Hematopoietic multipotent progenitor cell treated with erythropoietin and hydrocortisone succinate and interleukin-3 and kit ligand, for 4 days (in vitro differentiated cells): ENCODE measurements at regions not wholly inside any gene's neighbourhood (a gene's known extent, or its start where the extent isn't known, plus 50 kb on each side); places are given as distances from the start of the nearest gene placed in this dataset.
A peak's percentile ranks its signal among the peaks of the same experiment; 100 is the strongest.
"Not testable (repeated sequence)": the region's sequence is repeated elsewhere in the genome, so short reads cannot be mapped to it uniquely, and the experiment has no call there.

Experiments
- DNase-seq: peaks from one replicate; pipeline ENCODE4 v3.0.0-alpha.2; 2015

GRCh38 chr11:116698080-116698479 lies 74.7 kb downstream of the BUD13 start:
- DNase-seq: no peak

- DNase-seq: no peak
These were observed 75.1 kb downstream of the BUD13 start for GRCh38 chr11:116697639-116698038.

GRCh38 chr11:116697011-116697410 lies 75.8 kb downstream of the BUD13 start:
- DNase-seq: no peak

DNA sequence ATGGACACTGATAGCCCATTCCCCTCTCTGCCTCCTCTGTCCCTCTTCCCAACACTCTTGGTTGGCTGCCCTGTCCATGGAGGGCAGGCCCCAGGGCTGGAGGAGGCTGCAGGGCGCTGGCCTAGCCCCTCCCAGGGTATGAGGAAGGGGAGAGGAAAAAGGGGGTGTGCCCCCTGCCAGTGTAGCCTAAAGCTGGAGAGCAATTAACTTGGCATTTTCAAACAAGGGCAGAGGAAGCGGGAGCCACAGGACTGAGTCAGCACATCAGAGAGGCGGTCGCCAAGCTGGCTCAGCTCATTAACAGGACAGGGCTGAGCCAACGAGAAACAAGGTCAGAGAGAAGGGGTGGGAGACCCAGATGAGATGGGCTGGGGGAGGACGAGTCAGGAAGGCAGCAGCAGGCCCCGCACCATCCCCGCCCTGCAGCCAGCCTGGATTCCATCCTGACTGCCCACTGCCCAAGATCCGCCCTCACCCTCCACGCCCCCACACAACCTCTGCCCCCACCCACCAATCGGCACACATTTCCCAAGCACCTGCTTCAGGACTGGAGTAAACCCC lies 76.3 kb downstream of the BUD13 start:
- DNase-seq: peak; percentile 26

GRCh38 chr11:116695657-116696254 lies 77.0 kb downstream of the BUD13 start:
- DNase-seq: no peak

GRCh38 chr11:116694815-116695590 lies 77.8 kb downstream of the BUD13 start:
- no peak for DNase-seq

DNA sequence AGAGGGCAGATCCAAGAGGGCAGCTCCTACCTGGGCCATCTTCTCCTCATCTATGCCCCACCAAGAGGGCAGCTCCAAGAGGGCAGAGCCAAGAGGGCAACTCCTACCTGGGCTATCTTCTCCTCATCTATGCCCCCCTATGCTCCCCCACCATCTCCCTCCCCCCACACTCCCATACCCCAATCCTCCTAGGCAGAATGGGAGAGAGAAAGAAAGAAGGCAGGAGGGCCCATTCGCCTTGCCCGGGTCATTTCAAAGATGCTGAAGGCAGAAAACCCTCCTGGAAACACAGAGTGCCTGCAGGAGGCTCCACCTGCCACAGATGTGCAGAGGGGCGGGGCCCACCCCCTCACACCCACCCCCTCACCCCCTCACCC lies 78.5 kb downstream of the BUD13 start:
- no peak for DNase-seq

- no peak for DNase-seq
These were observed 79.0 kb downstream of the BUD13 start for GRCh38 chr11:116693593-116694348.

GRCh38 chr11:116693102-116693570 lies 79.7 kb downstream of the BUD13 start:
- DNase-seq: no peak

- no peak for DNase-seq
These were observed 80.3 kb downstream of the BUD13 start for GRCh38 chr11:116692318-116693101.

DNA sequence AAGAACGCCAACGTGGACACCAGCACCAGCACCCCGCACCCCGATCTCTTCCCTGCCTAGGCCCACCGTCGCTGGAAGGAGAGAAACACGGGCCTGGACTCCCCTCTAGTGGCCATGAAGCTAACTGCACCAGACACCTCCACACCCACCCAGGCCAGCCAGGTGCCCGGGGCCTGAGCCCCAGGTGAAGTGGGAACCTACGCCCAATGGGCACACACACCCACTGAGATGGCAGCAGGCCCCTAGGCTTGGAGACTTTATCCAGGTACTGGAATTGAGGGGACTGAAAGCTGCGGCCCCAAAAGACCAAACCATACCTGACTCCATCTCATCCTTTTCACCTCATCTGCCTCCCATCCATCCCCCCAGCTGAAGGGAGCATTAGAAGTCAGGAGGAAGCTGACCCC lies 81.0 kb downstream of the BUD13 start:
- peak; percentile 71 for DNase-seq

- no peak for DNase-seq
These were observed 82.2 kb downstream of the BUD13 start for GRCh38 chr11:116690611-116691010.

- DNase-seq: no peak
These were observed 83.2 kb downstream of the BUD13 start for GRCh38 chr11:116689413-116690127.

- DNase-seq: no peak
These were observed 84.6 kb downstream of the BUD13 start for GRCh38 chr11:116688202-116688540.

DNA sequence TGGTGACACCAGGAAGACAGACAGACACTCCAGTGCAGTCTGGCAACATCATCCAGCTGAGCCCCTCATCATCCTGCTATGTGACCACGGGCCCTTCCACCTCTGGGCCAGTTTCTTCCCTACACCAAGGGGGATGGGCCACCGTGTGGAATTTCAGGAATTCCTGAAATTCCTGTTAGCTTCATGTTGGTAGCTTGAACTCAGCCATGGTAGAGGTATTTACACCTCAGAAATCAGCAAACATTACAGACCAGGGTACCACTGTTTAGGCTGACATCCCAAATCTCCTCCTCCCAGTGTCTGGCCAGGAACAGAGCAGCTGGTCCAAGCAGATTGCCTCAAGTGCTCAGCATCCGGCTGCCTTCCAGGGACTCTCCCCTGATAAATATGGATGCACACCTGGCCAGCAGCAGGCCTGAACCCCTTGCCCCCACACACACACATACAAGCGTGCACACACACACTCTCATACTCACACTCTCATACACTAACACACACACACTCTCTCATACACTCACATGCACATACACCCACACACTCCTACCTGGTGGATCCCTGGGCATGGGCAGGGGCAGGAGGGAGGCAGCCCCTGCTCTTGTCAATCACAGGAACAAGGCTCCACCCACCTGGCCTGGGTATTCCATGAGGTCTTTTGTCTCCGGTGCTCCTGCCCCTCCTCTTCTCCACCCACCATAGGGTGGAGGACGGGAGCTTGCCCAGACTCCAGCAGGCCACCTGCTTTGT lies 85.2 kb downstream of the BUD13 start:
- DNase-seq: no peak

- no peak for DNase-seq
These were observed 85.9 kb downstream of the BUD13 start for GRCh38 chr11:116686866-116687265.

- DNase-seq: no peak
These were observed 88.8 kb downstream of the BUD13 start for GRCh38 chr11:116683982-116684381.

GRCh38 chr11:116680349-116681125 lies 92.2 kb downstream of the BUD13 start:
- DNase-seq: no peak

GRCh38 chr11:116678887-116679286 lies 93.9 kb downstream of the BUD13 start:
- DNase-seq: no peak

DNA sequence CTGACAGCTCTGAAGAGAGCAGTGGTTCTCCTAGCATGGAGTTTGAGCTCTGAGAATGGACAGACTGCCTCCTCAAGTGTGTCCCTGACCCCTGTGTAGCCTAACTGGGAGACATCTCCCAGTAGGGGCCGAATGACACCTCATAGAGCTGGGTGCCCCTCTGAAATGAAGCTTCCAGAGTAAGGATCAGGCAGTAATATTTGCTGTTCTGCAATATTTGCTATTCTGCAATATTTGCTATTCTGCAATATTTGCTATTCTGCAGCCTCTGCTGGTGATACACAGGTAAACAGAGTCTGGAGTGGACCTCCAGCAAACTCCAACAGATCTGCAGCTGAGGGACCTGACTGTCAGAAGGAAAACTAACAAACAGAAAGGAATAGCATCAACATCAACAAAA lies 105.5 kb downstream of the BUD13 start:
- DNase-seq: not testable (repeated sequence)
